ENCODE measurements at regions not wholly inside any gene's neighbourhood (a gene's known extent, or its start where the extent isn't known, plus 50 kb on each side); places are given as distances from the start of the nearest gene placed in this dataset.
"Not testable (repeated sequence)": the region's sequence is repeated elsewhere in the genome, so short reads cannot be mapped to it uniquely, and the experiment has no call there.

GRCh38 chr20:55159230-55159629, 683.8 kb downstream of the DOK5 start:
- DNase-seq (ENCODE audit: low spot score), result no peak

GRCh38 chr20:55158446-55158845, 683.1 kb downstream of the DOK5 start:
- no peak for DNase-seq (ENCODE audit: low spot score)

DNA sequence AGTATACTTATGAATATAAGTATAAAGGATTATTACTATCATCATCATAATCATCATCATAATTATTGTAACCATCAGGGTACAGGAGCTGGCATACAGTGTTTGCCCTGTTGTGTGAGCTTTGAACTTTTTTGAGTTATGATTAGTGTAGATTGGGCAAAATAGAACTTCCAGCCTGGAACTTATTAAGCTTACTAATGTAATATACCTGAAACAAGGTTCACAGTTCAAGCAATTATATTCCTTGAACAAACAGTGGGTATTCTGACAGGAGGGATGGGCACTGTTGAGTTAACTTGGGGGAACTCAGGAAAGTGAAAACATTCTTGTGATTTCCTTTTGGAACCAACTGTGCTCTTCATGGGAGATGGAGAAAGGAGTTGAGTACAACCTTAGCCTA, 680.0 kb downstream of the DOK5 start:
- DNase-seq (ENCODE audit: low spot score), result no peak

DNA sequence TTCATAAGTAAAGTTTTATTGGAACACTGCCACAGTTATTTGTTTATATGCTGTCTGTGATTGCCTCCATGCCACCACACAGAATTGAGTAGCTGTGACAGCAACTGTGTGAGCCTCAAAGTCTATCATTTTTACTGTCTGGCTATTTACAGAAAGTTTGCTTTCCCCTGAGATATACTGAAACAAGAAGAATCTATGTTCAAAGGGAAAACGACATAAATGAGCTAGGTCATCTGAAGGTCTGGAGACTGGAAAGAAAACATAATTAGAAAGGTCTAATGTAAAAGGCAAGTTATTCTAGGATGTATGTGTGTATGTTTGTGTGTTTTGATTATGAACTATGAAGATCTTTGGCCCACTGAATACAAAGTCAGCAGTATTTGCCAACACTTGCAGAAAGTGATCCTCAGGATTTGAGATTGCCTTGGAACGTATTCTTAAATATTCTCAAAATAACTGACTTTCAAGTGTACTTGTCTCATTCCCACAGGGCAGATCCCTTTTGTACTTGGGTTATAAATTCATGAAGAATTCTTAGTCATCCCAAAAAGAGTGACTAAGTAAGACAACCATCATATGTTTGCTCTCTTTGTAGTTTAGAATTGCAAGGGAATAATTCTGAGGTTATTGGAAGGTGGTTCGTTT, 677.7 kb downstream of the DOK5 start:
- DNase-seq (ENCODE audit: low spot score), result peak; percentile 7

- DNase-seq (ENCODE audit: low spot score), result no peak
Observed at GRCh38 chr20:55151171-55151570, 675.8 kb downstream of the DOK5 start.

DNA sequence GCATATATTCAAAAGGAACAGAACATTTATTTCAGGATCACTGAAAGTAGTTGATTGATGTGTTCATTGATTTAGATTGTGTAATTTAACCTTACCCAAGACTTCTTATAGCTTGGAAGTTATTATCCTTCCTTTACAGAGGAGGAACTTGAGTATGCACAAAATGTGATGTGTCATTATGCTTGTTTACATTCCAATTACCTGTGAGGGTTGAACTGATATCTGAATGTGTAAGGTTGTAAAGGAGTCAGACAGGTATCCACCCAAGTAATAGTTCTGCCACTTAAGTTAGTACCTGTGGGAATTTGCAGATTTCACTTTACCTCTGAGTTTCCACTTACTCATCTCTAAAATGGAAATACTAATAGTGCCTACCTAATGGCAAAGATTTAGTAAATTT, 668.2 kb downstream of the DOK5 start:
- DNase-seq (ENCODE audit: low spot score), result no peak

GRCh38 chr20:55142932-55143331, 667.5 kb downstream of the DOK5 start:
- DNase-seq (ENCODE audit: low spot score), result no peak

DNA sequence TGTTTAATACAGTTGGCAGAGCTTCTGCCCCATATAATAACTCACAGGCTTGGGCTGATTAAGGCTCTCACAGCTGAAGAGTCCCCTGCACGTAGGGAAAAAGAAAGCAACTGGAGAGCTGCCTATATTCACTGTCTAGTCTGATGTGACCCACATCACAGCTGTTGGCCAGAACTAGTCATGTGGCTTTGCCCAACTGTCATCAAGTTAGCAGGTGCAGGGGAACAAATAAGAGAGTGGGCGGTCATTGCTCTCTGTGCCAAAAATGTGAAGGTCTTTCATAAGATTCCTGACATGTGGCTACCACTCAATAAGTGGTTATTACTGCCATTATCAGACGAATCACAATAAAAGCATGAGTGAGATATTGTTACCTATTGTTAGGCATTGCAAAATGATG, 665.2 kb downstream of the DOK5 start:
- DNase-seq (ENCODE audit: low spot score), result no peak

DNA sequence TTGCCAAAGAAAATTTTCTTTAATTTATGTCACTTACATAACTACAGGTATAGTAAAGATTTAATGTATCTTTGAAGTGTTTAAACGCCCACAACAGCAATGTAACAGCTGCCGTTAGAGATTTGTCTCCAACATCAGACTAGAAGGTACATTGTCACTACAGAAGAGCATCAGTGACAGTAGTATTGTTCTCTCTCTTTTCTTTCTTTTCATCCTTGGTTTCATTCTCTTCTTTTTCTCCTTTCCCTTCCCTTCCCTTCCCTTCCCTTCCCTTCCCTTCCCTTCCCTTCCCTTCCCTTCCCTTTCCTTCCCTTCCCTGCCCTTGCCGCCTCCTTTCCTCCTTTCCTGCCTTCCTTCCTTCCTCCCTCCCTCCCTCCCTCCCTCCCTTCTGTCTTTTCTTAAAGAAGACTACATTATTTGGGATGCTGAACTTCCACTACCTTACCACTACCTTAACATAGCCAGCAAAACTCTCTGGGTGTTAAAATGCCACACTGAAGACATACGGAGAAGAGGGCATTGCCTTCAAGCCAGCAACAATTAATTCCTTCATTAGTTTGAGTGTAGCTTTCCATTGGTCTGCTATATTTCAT, 663.9 kb downstream of the DOK5 start:
- DNase-seq (ENCODE audit: low spot score), result no peak

- no peak for DNase-seq (ENCODE audit: low spot score)
Observed at GRCh38 chr20:55135923-55136322, 660.5 kb downstream of the DOK5 start.

DNA sequence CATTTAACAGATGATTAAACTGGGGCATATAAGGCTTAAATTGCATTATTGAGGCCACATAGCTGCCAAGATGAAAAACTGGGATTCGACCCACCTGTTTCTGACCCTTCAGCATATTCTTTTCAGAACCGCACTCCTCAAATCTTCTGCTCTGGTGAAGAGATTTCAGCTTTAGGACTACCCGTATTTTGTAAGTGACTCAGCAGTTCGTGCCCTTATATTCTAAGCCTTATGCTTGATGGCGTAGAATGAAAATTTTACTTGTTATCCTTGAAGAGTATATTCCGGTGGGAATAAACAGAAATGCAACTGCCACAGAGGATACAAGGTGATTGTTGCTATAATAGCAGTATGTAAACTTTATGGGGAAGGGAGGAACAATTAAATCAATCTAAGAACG, 657.1 kb downstream of the DOK5 start:
- no peak for DNase-seq (ENCODE audit: low spot score)

DNA sequence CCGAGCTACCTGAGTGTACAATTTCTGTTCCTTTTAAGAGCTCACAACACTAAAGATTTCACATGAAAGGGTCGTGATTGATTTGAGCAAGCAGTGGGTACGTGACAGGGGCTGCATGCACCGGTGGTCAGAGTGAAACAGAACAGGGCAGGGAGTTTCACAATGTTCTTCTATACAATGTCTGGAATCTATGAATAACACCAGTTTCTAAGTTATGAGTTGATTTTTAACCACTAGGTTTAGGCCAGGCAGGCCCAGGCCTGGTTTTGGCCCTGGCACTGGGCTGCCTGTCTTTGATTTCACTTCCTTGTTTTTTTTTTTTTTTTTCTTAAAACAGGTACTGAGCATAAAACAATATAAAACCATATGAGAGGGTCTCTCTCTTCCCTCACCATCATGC, 642.2 kb downstream of the DOK5 start:
- not testable (repeated sequence) for DNase-seq (ENCODE audit: low spot score)

GRCh38 chr20:55116598-55116997, 641.2 kb downstream of the DOK5 start:
- DNase-seq (ENCODE audit: low spot score), result no peak

GRCh38 chr20:55103188-55103587, 627.8 kb downstream of the DOK5 start:
- no peak for DNase-seq (ENCODE audit: low spot score)

DNA sequence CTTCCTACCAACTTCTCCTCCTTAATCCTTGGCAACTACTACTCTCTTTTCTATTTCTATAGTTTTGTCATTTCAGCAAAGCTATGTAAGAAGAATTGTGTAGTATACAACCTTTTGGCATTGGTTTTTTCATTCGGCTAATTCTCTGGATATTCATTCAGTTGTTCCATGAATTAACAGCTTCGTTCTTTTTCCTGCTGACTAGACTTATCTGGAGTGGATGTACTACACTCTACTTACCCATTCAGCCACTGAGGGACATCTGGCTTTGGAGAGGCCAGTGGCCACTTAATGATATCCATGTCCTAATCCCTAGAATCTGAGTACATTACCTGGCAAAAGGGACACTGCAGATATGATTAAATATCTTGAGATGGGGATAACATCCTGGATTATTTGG, 623.9 kb downstream of the DOK5 start:
- DNase-seq (ENCODE audit: low spot score), result no peak

DNA sequence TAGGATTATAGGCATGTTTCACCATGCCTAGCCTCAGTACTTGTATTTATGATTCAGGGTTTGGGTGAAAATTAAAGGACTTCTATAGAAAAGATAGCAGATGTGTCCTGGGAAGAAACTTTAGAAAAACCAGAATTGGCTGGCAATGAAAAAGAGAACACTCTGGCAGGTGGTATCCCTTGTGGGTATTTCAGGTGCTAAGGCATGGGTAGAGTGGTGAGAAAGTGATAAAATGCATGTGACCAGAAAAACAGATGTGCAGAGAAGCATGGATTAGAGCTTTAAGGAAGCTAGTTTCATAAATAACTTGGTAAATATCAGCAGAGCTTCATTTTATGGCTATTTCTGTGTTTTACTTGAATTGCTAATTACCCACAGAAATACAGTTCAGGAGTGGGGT, 622.2 kb downstream of the DOK5 start:
- no peak for DNase-seq (ENCODE audit: low spot score)

- DNase-seq (ENCODE audit: low spot score), result peak; percentile 32
Observed at GRCh38 chr20:55095745-55096400, 620.5 kb downstream of the DOK5 start.

- no peak for DNase-seq (ENCODE audit: low spot score)
Observed at GRCh38 chr20:55094353-55094861, 619.0 kb downstream of the DOK5 start.

DNA sequence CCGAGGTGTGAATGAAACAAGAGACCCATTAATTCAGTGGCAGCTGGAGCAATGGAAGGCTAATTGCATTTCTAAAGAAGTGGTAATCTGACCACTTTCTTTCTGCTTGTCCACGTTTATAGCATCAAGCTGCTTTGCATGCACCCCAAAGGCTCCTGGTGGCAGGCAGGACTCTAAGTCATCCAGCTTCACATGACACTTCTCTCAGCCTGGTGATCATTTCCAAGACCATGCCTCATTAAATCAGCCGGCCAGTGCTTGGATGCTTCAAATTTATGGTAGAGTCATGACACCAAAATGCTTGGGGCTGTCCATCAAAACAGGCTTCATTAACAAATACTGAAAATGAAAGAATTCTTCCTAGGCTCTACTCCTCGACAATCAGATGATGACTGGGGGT, 614.9 kb downstream of the DOK5 start:
- DNase-seq (ENCODE audit: low spot score), result no peak

GRCh38 chr20:55086421-55086820, 611.0 kb downstream of the DOK5 start:
- DNase-seq (ENCODE audit: low spot score), result peak; percentile 12

DNA sequence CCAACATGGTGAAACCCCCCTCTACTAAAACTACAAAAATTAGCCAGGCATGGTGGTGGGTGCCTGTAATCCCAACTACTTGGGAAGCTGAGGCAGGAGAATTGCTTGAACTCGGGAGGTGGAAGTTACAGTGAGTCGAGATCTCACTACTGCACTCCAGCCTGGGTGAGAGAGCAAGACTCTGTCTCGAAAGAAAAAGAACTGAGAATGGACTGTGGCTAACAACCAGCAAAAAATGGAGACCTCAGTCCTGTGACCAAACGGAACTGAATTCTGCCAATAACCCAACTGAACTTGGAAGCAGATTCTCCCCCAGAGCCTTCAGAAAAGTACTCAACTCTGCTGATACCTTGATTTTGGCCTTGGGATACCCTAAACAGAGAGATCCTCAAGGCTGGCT, 604.5 kb downstream of the DOK5 start:
- no peak for DNase-seq (ENCODE audit: low spot score)

- not testable (repeated sequence) for DNase-seq (ENCODE audit: low spot score)
Observed at GRCh38 chr20:55074266-55074840, 599.0 kb downstream of the DOK5 start.

GRCh38 chr20:55070001-55070400, 594.6 kb downstream of the DOK5 start:
- DNase-seq (ENCODE audit: low spot score), result no peak

All from pons (tissue), 1 donor.